ENCODE measurements at regions not wholly inside any gene's neighbourhood (a gene's known extent, or its start where the extent isn't known, plus 50 kb on each side); places are given as distances from the start of the nearest gene placed in this dataset.

GRCh38 chr11:128328955-128329551, 258.3 kb downstream of the ETS1 start:
- ATAC-seq (peak; percentile 24), DNase-seq (peak; percentile 67)
- Mint-ChIP-seq H3K9me3 (ENCODE audit: low read depth) (no peaks in the 10 kb centered on the region), H3K27ac (peak overlapping the region; percentile 92), H3K27me3 (no peaks in the 10 kb centered on the region), H3K4me3 (peak overlapping the region; percentile 51), H3K36me3 (ENCODE audit: low read depth) (peaks cover 1% of the 10 kb centered on the region), H3K4me1 (peaks cover 81% of the 10 kb centered on the region)
- CTCF ChIA-PET, result interaction anchor here (1.1 to 2.7 kb wide), 3 partner anchors 13 to 302 kb away, joined by 3 to 9 read pairs (median 4); no protein-coding TSS in a partner anchor
- POLR2A ChIA-PET, result interaction anchor here (0.7 kb wide), 1 partner anchor 191 kb away, joined by 3 read pairs; no protein-coding TSS in a partner anchor
- intact Hi-C loops (cut with DNase I, micrococcal nuclease), result loop anchor here in 1 of 2 experiments (1.0 kb wide), 1 partner anchor 13 kb away; no protein-coding TSS in a partner anchor

- ATAC-seq (no peak), DNase-seq (no peak)
- Mint-ChIP-seq H3K27ac (peak overlapping the region; percentile 92), H3K4me3 (peak overlapping the region; percentile 20), H3K36me3 (ENCODE audit: low read depth) (peaks cover 1% of the 10 kb centered on the region), H3K4me1 (peaks cover 93% of the 10 kb centered on the region), H3K9me3 (ENCODE audit: low read depth) (no peaks in the 10 kb centered on the region), H3K27me3 (no peaks in the 10 kb centered on the region)
- POLR2A ChIA-PET, result interaction anchor here (0.7 to 4.0 kb wide), 2 partner anchors 12 to 16 kb away, joined by 13 to 25 read pairs; no protein-coding TSS in a partner anchor
- intact Hi-C loops (cut with DNase I, micrococcal nuclease), result no loop called here
- CTCF ChIA-PET, result interaction anchor here (0.5 to 2.7 kb wide), 7 partner anchors 9 to 304 kb away, joined by 3 to 9 read pairs (median 3); no protein-coding TSS in a partner anchor
Observed at GRCh38 chr11:128327274-128327673, 260.1 kb downstream of the ETS1 start.

GRCh38 chr11:128326791-128327190, 260.6 kb downstream of the ETS1 start:
- H3K27ac Mint-ChIP-seq, result peak overlapping the region; percentile 92
- peak; percentile 48 for DNase-seq
- peak; percentile 9 for ATAC-seq
- ChIA-PET CTCF (interaction anchor here (0.7 to 2.7 kb wide), 4 partner anchors 17 to 304 kb away, joined by 3 to 9 read pairs (median 4); no protein-coding TSS in a partner anchor), POLR2A (interaction anchor here (4.0 kb wide), 1 partner anchor 13 kb away, joined by 25 read pairs; no protein-coding TSS in a partner anchor)
- peaks cover 98% of the 10 kb centered on the region for H3K4me1 Mint-ChIP-seq
- peaks cover 4% of the 10 kb centered on the region for H3K36me3 Mint-ChIP-seq (ENCODE audit: low read depth)
- intact Hi-C loops (cut with DNase I, micrococcal nuclease), result no loop called here
- peak overlapping the region; percentile 20 for H3K4me3 Mint-ChIP-seq
- H3K9me3 Mint-ChIP-seq (ENCODE audit: low read depth), result no peaks in the 10 kb centered on the region
- no peaks in the 10 kb centered on the region for H3K27me3 Mint-ChIP-seq

- intact Hi-C loops (cut with DNase I, micrococcal nuclease), result loop anchor here (1.0 to 2.0 kb wide), 7 partner anchors 19 to 198 kb away; no protein-coding TSS in a partner anchor
- Mint-ChIP-seq H3K4me1 (peaks cover 91% of the 10 kb centered on the region), H3K27ac (peak overlapping the region; percentile 98), H3K36me3 (ENCODE audit: low read depth) (peaks cover 15% of the 10 kb centered on the region), H3K9me3 (ENCODE audit: low read depth) (peaks cover 4% of the 10 kb centered on the region), H3K27me3 (no peaks in the 10 kb centered on the region), H3K4me3 (peak overlapping the region; percentile 62)
- DNase-seq (peak; percentile 87), ATAC-seq (peak; percentile 70)
- ChIA-PET POLR2A (interaction anchor here (0.7 to 5.2 kb wide), 11 partner anchors 12 to 201 kb away, joined by 3 to 41 read pairs (median 6); no protein-coding TSS in a partner anchor), CTCF (interaction anchor here (0.6 to 3.9 kb wide), 20 partner anchors 9 to 536 kb away, joined by 3 to 42 read pairs (median 6); no protein-coding TSS in a partner anchor)
Observed at GRCh38 chr11:128324531-128325141, 262.7 kb downstream of the ETS1 start.

GRCh38 chr11:128324051-128324481, 263.3 kb downstream of the ETS1 start:
- POLR2A ChIA-PET, result interaction anchor here (0.7 to 5.2 kb wide), 13 partner anchors 12 to 202 kb away, joined by 3 to 41 read pairs (median 5); no protein-coding TSS in a partner anchor
- ATAC-seq (peak; percentile 9), DNase-seq (peak; percentile 61)
- Mint-ChIP-seq H3K27ac (peak overlapping the region; percentile 98), H3K4me3 (peak overlapping the region; percentile 62), H3K9me3 (ENCODE audit: low read depth) (peaks cover 4% of the 10 kb centered on the region), H3K4me1 (peaks cover 91% of the 10 kb centered on the region), H3K27me3 (no peaks in the 10 kb centered on the region), H3K36me3 (ENCODE audit: low read depth) (peaks cover 15% of the 10 kb centered on the region)
- intact Hi-C loops (cut with DNase I, micrococcal nuclease), result loop anchor here (1.0 to 2.0 kb wide), 7 partner anchors 19 to 198 kb away; no protein-coding TSS in a partner anchor
- CTCF ChIA-PET, result interaction anchor here (0.8 to 3.9 kb wide), 21 partner anchors 10 to 536 kb away, joined by 3 to 42 read pairs (median 5); no protein-coding TSS in a partner anchor

GRCh38 chr11:128323381-128323780, 264.0 kb downstream of the ETS1 start:
- Mint-ChIP-seq H3K36me3 (ENCODE audit: low read depth) (peaks cover 20% of the 10 kb centered on the region), H3K27me3 (no peaks in the 10 kb centered on the region), H3K9me3 (ENCODE audit: low read depth) (peaks cover 7% of the 10 kb centered on the region), H3K27ac (peak overlapping the region; percentile 98), H3K4me3 (peak overlapping the region; percentile 62), H3K4me1 (peaks cover 91% of the 10 kb centered on the region)
- POLR2A ChIA-PET, result interaction anchor here (0.7 to 5.2 kb wide), 12 partner anchors 11 to 202 kb away, joined by 3 to 41 read pairs (median 5); no protein-coding TSS in a partner anchor
- intact Hi-C loops (cut with DNase I, micrococcal nuclease), result no loop called here
- DNase-seq (peak; percentile 67), ATAC-seq (peak; percentile 8)
- CTCF ChIA-PET, result interaction anchor here (0.5 to 3.9 kb wide), 27 partner anchors 10 to 585 kb away, joined by 3 to 42 read pairs (median 5); no protein-coding TSS in a partner anchor

- ChIA-PET CTCF (interaction anchor here (0.8 to 5.0 kb wide), 13 partner anchors 10 to 204 kb away, joined by 3 to 26 read pairs (median 3); no protein-coding TSS in a partner anchor), POLR2A (interaction anchor here (0.8 to 2.2 kb wide), 4 partner anchors 16 to 149 kb away, joined by 3 to 11 read pairs (median 7); no protein-coding TSS in a partner anchor)
- no peaks in the 10 kb centered on the region for H3K27me3 Mint-ChIP-seq
- ATAC-seq (peak; percentile 81), DNase-seq (peak; percentile 90)
- intact Hi-C loops (cut with DNase I, micrococcal nuclease), result loop anchor here (1.0 to 2.0 kb wide), 3 partner anchors 17 to 154 kb away; no protein-coding TSS in a partner anchor
- H3K4me1 Mint-ChIP-seq, result peaks cover 84% of the 10 kb centered on the region
- peaks cover 36% of the 10 kb centered on the region for H3K9me3 Mint-ChIP-seq (ENCODE audit: low read depth)
- H3K36me3 Mint-ChIP-seq (ENCODE audit: low read depth), result peaks cover 62% of the 10 kb centered on the region
- peak overlapping the region; percentile 9 for H3K4me3 Mint-ChIP-seq
- H3K27ac Mint-ChIP-seq, result peak overlapping the region; percentile 93
Observed at GRCh38 chr11:128318856-128319474, 268.4 kb downstream of the ETS1 start.

- ChIA-PET CTCF (interaction anchor here (0.7 to 5.0 kb wide), 4 partner anchors 16 to 75 kb away, joined by 3 to 26 read pairs (median 12); no protein-coding TSS in a partner anchor), POLR2A (interaction anchor here (1.1 kb wide), 1 partner anchor 25 kb away, joined by 3 read pairs; no protein-coding TSS in a partner anchor)
- peaks cover 46% of the 10 kb centered on the region for H3K9me3 Mint-ChIP-seq (ENCODE audit: low read depth)
- H3K27me3 Mint-ChIP-seq, result no peaks in the 10 kb centered on the region
- H3K4me3 Mint-ChIP-seq, result no peak overlapping the region
- H3K4me1 Mint-ChIP-seq, result peaks cover 79% of the 10 kb centered on the region
- H3K27ac Mint-ChIP-seq, result peak overlapping the region; percentile 64
- no peak for DNase-seq
- ATAC-seq, result no peak
- intact Hi-C loops (cut with DNase I, micrococcal nuclease), result no loop called here
- peaks cover 68% of the 10 kb centered on the region for H3K36me3 Mint-ChIP-seq (ENCODE audit: low read depth)
Observed at GRCh38 chr11:128316541-128317227, 270.7 kb downstream of the ETS1 start.

- H3K4me1 Mint-ChIP-seq, result peaks cover 81% of the 10 kb centered on the region
- DNase-seq (no peak), ATAC-seq (no peak)
- CTCF ChIA-PET, result interaction anchor here (0.6 to 5.0 kb wide), 3 partner anchors 15 to 207 kb away, joined by 3 to 26 read pairs (median 4); no protein-coding TSS in a partner anchor
- intact Hi-C loops (cut with DNase I, micrococcal nuclease), result no loop called here
- peaks cover 63% of the 10 kb centered on the region for H3K36me3 Mint-ChIP-seq (ENCODE audit: low read depth)
- no peak overlapping the region for H3K4me3 Mint-ChIP-seq
- peak overlapping the region; percentile 66 for H3K27ac Mint-ChIP-seq
- peaks cover 44% of the 10 kb centered on the region for H3K9me3 Mint-ChIP-seq (ENCODE audit: low read depth)
- POLR2A ChIA-PET, result no interaction called here
- no peaks in the 10 kb centered on the region for H3K27me3 Mint-ChIP-seq
Observed at GRCh38 chr11:128315933-128316332, 271.4 kb downstream of the ETS1 start.

- ChIA-PET POLR2A (no interaction called here), CTCF (interaction anchor here (1.0 kb wide), 1 partner anchor 13 kb away, joined by 3 read pairs; no protein-coding TSS in a partner anchor)
- no peaks in the 10 kb centered on the region for H3K27me3 Mint-ChIP-seq
- peaks cover 59% of the 10 kb centered on the region for H3K36me3 Mint-ChIP-seq (ENCODE audit: low read depth)
- ATAC-seq (no peak), DNase-seq (no peak)
- peaks cover 86% of the 10 kb centered on the region for H3K4me1 Mint-ChIP-seq
- intact Hi-C loops (cut with DNase I, micrococcal nuclease), result loop anchor here in 1 of 2 experiments (1.0 kb wide), 1 partner anchor 9 kb away; no protein-coding TSS in a partner anchor
- H3K27ac Mint-ChIP-seq, result peak overlapping the region; percentile 69
- no peak overlapping the region for H3K4me3 Mint-ChIP-seq
- H3K9me3 Mint-ChIP-seq (ENCODE audit: low read depth), result peaks cover 42% of the 10 kb centered on the region
Observed at GRCh38 chr11:128313931-128314330, 273.4 kb downstream of the ETS1 start.
